Smooth muscle cell (in vitro differentiated cells): ENCODE measurements at regions not wholly inside any gene's neighbourhood (a gene's known extent, or its start where the extent isn't known, plus 50 kb on each side); places are given as distances from the start of the nearest gene placed in this dataset.

Experiments
- DNase-seq: peaks from one replicate; lab custom pipeline; 2025; ENCODE audit not compliant: unreplicated experiment; lab: John Stamatoyannopoulos, UW
- H2AFZ ChIP-seq: fragments of 200-600 bp; sonication (generic); 2 replicates; pipeline ENCODE4 v1.6.0; 2016; ENCODE audit warnings: antibody characterized with exemption, low read depth, mild to moderate bottlenecking
- H3F3A ChIP-seq: fragments of 200-600 bp; sonication (generic); 2 replicates; pipeline ENCODE4 v1.6.0; 2017; ENCODE audit warnings: antibody characterized with exemption, low read depth
- H3K27ac ChIP-seq: fragments of 200-600 bp; sonication (generic); 2 replicates; pipeline ENCODE4 v1.5.1; 2016; ENCODE audit warnings: low read depth, mild to moderate bottlenecking
- H3K27me3 ChIP-seq: fragments of 200-600 bp; sonication (generic); 2 replicates; pipeline ENCODE4 v1.6.1; 2016; ENCODE audit warnings: low read depth, mild to moderate bottlenecking
- H3K36me3 ChIP-seq: fragments of 200-600 bp; sonication (generic); 2 replicates; pipeline ENCODE4 v1.5.1; 2016; ENCODE audit warnings: low read depth
- H3K4me1 ChIP-seq: fragments of 200-600 bp; sonication (generic); 2 replicates; pipeline ENCODE4 v1.5.1; 2016; ENCODE audit warnings: low read depth
- H3K4me2 ChIP-seq: fragments of 200-600 bp; sonication (generic); 2 replicates; pipeline ENCODE4 v1.6.0; 2016; ENCODE audit warnings: mild to moderate bottlenecking
- H3K4me3 ChIP-seq: fragments of 200-600 bp; sonication (generic); 2 replicates; pipeline ENCODE4 v1.5.1; 2016; ENCODE audit warnings: mild to moderate bottlenecking
- H3K79me2 ChIP-seq: fragments of 200-600 bp; sonication (generic); 2 replicates; pipeline ENCODE4 v1.6.0; 2016; ENCODE audit warnings: low read depth, mild to moderate bottlenecking
- H3K9ac ChIP-seq: fragments of 200-600 bp; sonication (generic); 2 replicates; pipeline ENCODE4 v1.6.0; 2016; ENCODE audit warnings: low read depth
- H3K9me3 ChIP-seq: fragments of 200-600 bp; sonication (generic); replicated peaks from 2 replicates; pipeline ENCODE4 v1.5.1; 2016; ENCODE audit warnings: low read depth
- H4K20me1 ChIP-seq: fragments of 200-600 bp; sonication (generic); 2 replicates; pipeline ENCODE4 v1.6.0; 2016; ENCODE audit warnings: low read depth
- CTCF ChIP-seq: fragments of 200-600 bp; sonication (generic); IDR thresholded peaks from 2 replicates; pipeline ENCODE4 v1.5.1; 2017; ENCODE audit warnings: borderline replicate concordance, mild to moderate bottlenecking, antibody characterized with exemption; ENCODE audit not compliant: insufficient read depth, poor library complexity, severe bottlenecking
- WGBS: methylation state at CpG from one replicate; pipeline ENCODE4 v1.1.7; 2016; ENCODE audit warnings: low lambda C conversion rate; 5-methylcytosine and 5-hydroxymethylcytosine counted together

- H3K9ac ChIP-seq = no peak overlapping the region
- no peaks in the 10 kb centered on the region for H3K4me1 ChIP-seq
- no peak overlapping the region for H3K4me2 ChIP-seq
- H4K20me1 ChIP-seq = no peaks in the 10 kb centered on the region
- H3F3A ChIP-seq = no peaks in the 10 kb centered on the region
- no peaks in the 10 kb centered on the region for H3K36me3 ChIP-seq
- 85% methylated on average over 15 of the region's 15 CpGs for WGBS
- H3K9me3 ChIP-seq = no peaks in the 10 kb centered on the region
- no peak overlapping the region for H2AFZ ChIP-seq
- no peaks in the 10 kb centered on the region for H3K27me3 ChIP-seq
- H3K27ac ChIP-seq = no peak overlapping the region
- no peak for DNase-seq
- H3K4me3 ChIP-seq = no peak overlapping the region
- no peaks in the 10 kb centered on the region for H3K79me2 ChIP-seq
- TF ChIP-seq CTCF = no peak
Measured at GRCh38 chr18:22335731-22336198, 82.0 kb downstream of the CTAGE1 start.

- DNase-seq = no peak
- Histone ChIP-seq H3K79me2 (no peaks in the 10 kb centered on the region), H2AFZ (no peak overlapping the region), H3K9me3 (no peaks in the 10 kb centered on the region), H3K36me3 (no peaks in the 10 kb centered on the region), H3K27ac (no peak overlapping the region), H3K4me2 (no peak overlapping the region), H4K20me1 (no peaks in the 10 kb centered on the region), H3F3A (no peaks in the 10 kb centered on the region), H3K4me3 (no peak overlapping the region), H3K4me1 (no peaks in the 10 kb centered on the region), H3K27me3 (no peaks in the 10 kb centered on the region), H3K9ac (no peak overlapping the region)
- no peak for TF ChIP-seq CTCF
- 93% methylated on average over 5 of the region's 5 CpGs for WGBS
Measured at GRCh38 chr18:22334567-22334966, 83.1 kb downstream of the CTAGE1 start.

- no peak overlapping the region for H3K4me2 ChIP-seq
- no peaks in the 10 kb centered on the region for H3K9me3 ChIP-seq
- H3K79me2 ChIP-seq = no peaks in the 10 kb centered on the region
- no peaks in the 10 kb centered on the region for H4K20me1 ChIP-seq
- no peak overlapping the region for H3K9ac ChIP-seq
- no peaks in the 10 kb centered on the region for H3K36me3 ChIP-seq
- no peak overlapping the region for H3K4me3 ChIP-seq
- H2AFZ ChIP-seq = no peak overlapping the region
- H3K27me3 ChIP-seq = no peaks in the 10 kb centered on the region
- no peaks in the 10 kb centered on the region for H3F3A ChIP-seq
- TF ChIP-seq CTCF = no peak
- no peak overlapping the region for H3K27ac ChIP-seq
- DNase-seq = no peak
- H3K4me1 ChIP-seq = no peaks in the 10 kb centered on the region
- 65% methylated on average over 5 of the region's 5 CpGs for WGBS
Measured at GRCh38 chr18:22332590-22332989, 85.1 kb downstream of the CTAGE1 start.

- no peaks in the 10 kb centered on the region for H3K79me2 ChIP-seq
- no peak for DNase-seq
- no peak overlapping the region for H2AFZ ChIP-seq
- H3K4me2 ChIP-seq = no peak overlapping the region
- H3K9ac ChIP-seq = no peak overlapping the region
- H3K4me3 ChIP-seq = no peak overlapping the region
- no peaks in the 10 kb centered on the region for H3K9me3 ChIP-seq
- WGBS = 71% methylated on average over 5 of the region's 5 CpGs
- no peak for TF ChIP-seq CTCF
- H4K20me1 ChIP-seq = no peaks in the 10 kb centered on the region
- no peak overlapping the region for H3K27ac ChIP-seq
- no peaks in the 10 kb centered on the region for H3F3A ChIP-seq
- H3K27me3 ChIP-seq = no peaks in the 10 kb centered on the region
- H3K4me1 ChIP-seq = no peaks in the 10 kb centered on the region
- H3K36me3 ChIP-seq = no peaks in the 10 kb centered on the region
Measured at GRCh38 chr18:22330508-22330907, 87.2 kb downstream of the CTAGE1 start.
